SK-N-SH (cell line): ENCODE measurements at regions not wholly inside any gene's neighbourhood (a gene's known extent, or its start where the extent isn't known, plus 50 kb on each side); places are given as distances from the start of the nearest gene placed in this dataset.
"Not testable (repeated sequence)": the region's sequence is repeated elsewhere in the genome, so short reads cannot be mapped to it uniquely, and the experiment has no call there.

ENCODE experiments used
- CTCF ChIA-PET: fragments of 300-600, 350-600 bp; formaldehyde crosslinking; extraction: SDS; loops from one replicate; lab custom pipeline; 2021; lab: Yijun Ruan, JAX
- POLR2A ChIA-PET: fragments of 350-600 bp; sonication (Branson Sonifier 250); formaldehyde crosslinking; extraction: SDS; loops from one replicate; lab custom pipeline; 2020; ENCODE audit warnings: antibody characterized with exemption, inconsistent platforms; lab: Yijun Ruan, JAX
- DNase-seq: peaks from one replicate; pipeline ENCODE4 v3.0.0; 2012
- H2AFZ ChIP-seq: fragments of 200-600 bp; sonication (generic); 2 replicates; pipeline ENCODE4 v1.8.1; 2016; ENCODE audit warnings: antibody characterized with exemption, mild to moderate bottlenecking, low read depth
- H3F3A ChIP-seq: fragments of 200-600 bp; sonication (generic); replicated peaks from 2 replicates; pipeline ENCODE3; 2016; ENCODE audit warnings: antibody characterized with exemption, mild to moderate bottlenecking; ENCODE audit not compliant: insufficient read depth
- H3K27ac ChIP-seq, 2 experiments: fragments of 200-500 bp in 1 of 2; fragments of 200-600 bp in 1 of 2; sonication (Bioruptor generic) in 1 of 2; sonication (generic), shearing (Covaris generic) in 1 of 2; 2 replicates each; pipeline versions ENCODE4 v1.5.1 to v1.6.1; 2014 to 2016; ENCODE audit warnings: low read depth in 2 of 2, inconsistent platforms in 1 of 2, low read length in 1 of 2, mild to moderate bottlenecking in 1 of 2, mixed read lengths in 1 of 2
- H3K27me3 ChIP-seq: fragments of 200-600 bp; sonication (generic), shearing (Covaris generic); 2 replicates; pipeline ENCODE4 v1.6.1; 2016; ENCODE audit warnings: mixed run types; ENCODE audit not compliant: insufficient read depth
- H3K36me3 ChIP-seq, 2 experiments: fragments of 200-500 bp in 1 of 2; fragments of 200-600 bp in 1 of 2; sonication (Bioruptor generic) in 1 of 2; sonication (generic) in 1 of 2; replicated peaks in 1 of 2; 2 replicates each; pipeline versions ENCODE3 to v1.5.1; 2014 to 2016; ENCODE audit warnings: low read length in 1 of 2, mild to moderate bottlenecking in 1 of 2; ENCODE audit not compliant: insufficient read depth in 2 of 2, control insufficient read depth in 1 of 2
- H3K4me1 ChIP-seq, 2 experiments: fragments of 200-500 bp in 1 of 2; fragments of 200-600 bp in 1 of 2; sonication (Bioruptor generic) in 1 of 2; sonication (generic), shearing (Covaris generic) in 1 of 2; 2 replicates each; pipeline versions ENCODE4 v1.5.1 to v1.6.1; 2014 to 2016; ENCODE audit warnings: low read depth in 1 of 2, low read length in 1 of 2, mixed run types in 1 of 2; ENCODE audit not compliant: insufficient read depth in 2 of 2, control insufficient read depth in 1 of 2
- H3K4me2 ChIP-seq: fragments of 200-600 bp; sonication (generic), shearing (Covaris generic); 2 replicates; pipeline ENCODE4 v1.6.1; 2017; ENCODE audit warnings: mixed run types
- H3K4me3 ChIP-seq, 2 experiments: fragments of 200-500 bp in 1 of 2; fragments of 200-600 bp in 1 of 2; sonication (Bioruptor generic) in 1 of 2; sonication (generic), shearing (Covaris generic) in 1 of 2; 2 replicates each; pipeline versions ENCODE4 v1.5.1 to v1.8.1; 2014 to 2016; ENCODE audit warnings: low read depth in 2 of 2, inconsistent platforms in 1 of 2, low read length in 1 of 2, mild to moderate bottlenecking in 1 of 2, mixed read lengths in 1 of 2, moderate library complexity in 1 of 2
- H3K79me2 ChIP-seq: fragments of 200-600 bp; sonication (generic); 2 replicates; pipeline ENCODE4 v1.8.1; 2017; ENCODE audit warnings: mild to moderate bottlenecking; ENCODE audit not compliant: insufficient read depth
- H3K9ac ChIP-seq: fragments of 200-600 bp; sonication (generic); 2 replicates; pipeline ENCODE4 v1.6.1; 2017; ENCODE audit warnings: mixed run types
- H3K9me2 ChIP-seq: fragments of 200-600 bp; sonication (generic); 2 replicates; pipeline ENCODE4 v1.6.1; 2017; ENCODE audit warnings: mixed run types
- H3K9me3 ChIP-seq: fragments of 200-600 bp; sonication (generic); 2 replicates; pipeline ENCODE4 v1.6.1; 2017; ENCODE audit warnings: mixed run types, mild to moderate bottlenecking, moderate library complexity
- H4K20me1 ChIP-seq: fragments of 200-600 bp; sonication (generic); 2 replicates; pipeline ENCODE4 v1.6.1; 2017; ENCODE audit warnings: mild to moderate bottlenecking, mixed run types; ENCODE audit not compliant: insufficient read depth
- WGBS: methylation state at CpG from one replicate; pipeline ENCODE4 v1.1.6; 2017; ENCODE audit warnings: low lambda C conversion rate; 5-methylcytosine and 5-hydroxymethylcytosine counted together

GRCh38 chr7:58088191-58088560 lies 638.2 kb downstream of the ZNF716 start:
- WGBS, result 43% methylated on average over 19 of the region's 19 CpGs
- H3K27me3 ChIP-seq, H3K9me3 ChIP-seq, H3K79me2 ChIP-seq, H3F3A ChIP-seq, H3K9me2 ChIP-seq, H3K4me2 ChIP-seq, H2AFZ ChIP-seq, H3K4me3 ChIP-seq, CTCF ChIA-PET, DNase-seq, POLR2A ChIA-PET, H3K36me3 ChIP-seq, H3K4me1 ChIP-seq, H3K27ac ChIP-seq, H3K9ac ChIP-seq, H4K20me1 ChIP-seq: not testable (repeated sequence)

DNA sequence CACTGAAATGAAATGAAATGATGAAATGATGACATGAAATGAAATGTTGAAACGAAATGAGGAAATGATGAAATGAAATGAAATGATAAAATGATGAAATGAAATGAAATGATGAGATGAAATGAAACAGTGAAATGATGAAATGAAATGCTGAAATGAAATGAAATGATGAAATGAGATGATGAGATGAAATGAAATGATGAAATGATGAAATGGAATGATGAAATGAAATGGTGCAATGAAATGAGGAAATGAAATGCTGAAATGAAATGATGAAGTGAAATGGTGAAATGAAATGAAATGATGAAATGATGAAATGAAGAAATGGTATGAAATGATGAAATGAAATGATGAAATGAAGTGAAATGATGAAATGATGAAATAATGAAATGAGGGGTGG lies 641.1 kb downstream of the ZNF716 start:
- H3F3A ChIP-seq, CTCF ChIA-PET, H3K36me3 ChIP-seq, H2AFZ ChIP-seq, H3K9me3 ChIP-seq, H3K9ac ChIP-seq, POLR2A ChIA-PET, DNase-seq, H3K4me3 ChIP-seq, H3K9me2 ChIP-seq, H3K79me2 ChIP-seq, H3K27ac ChIP-seq, H3K4me2 ChIP-seq, H4K20me1 ChIP-seq, H3K27me3 ChIP-seq, H3K4me1 ChIP-seq: not testable (repeated sequence)
- 0% methylated on average over 1 of the region's 1 CpG for WGBS
